Keratinocyte (primary cell): ENCODE measurements at regions not wholly inside any gene's neighbourhood (a gene's known extent, or its start where the extent isn't known, plus 50 kb on each side); places are given as distances from the start of the nearest gene placed in this dataset.

Experiments
- DNase-seq: peaks from one replicate; pipeline ENCODE4 v3.0.0-alpha.2; 2011; ENCODE audit warnings: low read depth, missing footprints, low spot score
- FAIRE-seq: peaks from 2 replicates; lab custom pipeline; 2011; peaks lifted over from hg19 to GRCh38; lab: Jason Lieb, UNC
- H2AFZ ChIP-seq: 2 replicates; pipeline ENCODE4 v1.6.0; 2012; ENCODE audit warnings: low read length, control low read depth, inconsistent platforms; ENCODE audit not compliant: control insufficient read depth
- H3K27ac ChIP-seq: 2 replicates; pipeline ENCODE4 v1.5.1; 2011; ENCODE audit warnings: low read length; ENCODE audit not compliant: control insufficient read depth, insufficient read depth
- H3K27me3 ChIP-seq: 3 replicates; pipeline ENCODE4 v1.6.0; 2011; ENCODE audit warnings: low read length; ENCODE audit not compliant: control insufficient read depth, insufficient read depth; ENCODE audit errors: extremely low read depth
- H3K36me3 ChIP-seq, 2 experiments: 2 replicates in 1 of 2; 3 replicates in 1 of 2; pipeline ENCODE4 v1.5.1; 2011; ENCODE audit warnings: low read length in 2 of 2, mild to moderate bottlenecking in 1 of 2; ENCODE audit not compliant: control insufficient read depth in 2 of 2, insufficient read depth in 2 of 2; ENCODE audit errors: extremely low read depth in 1 of 2
- H3K4me1 ChIP-seq: 3 replicates; pipeline ENCODE4 v1.5.1; 2011; ENCODE audit warnings: low read length; ENCODE audit not compliant: control insufficient read depth, insufficient read depth; ENCODE audit errors: extremely low read depth
- H3K4me2 ChIP-seq: 3 replicates; pipeline ENCODE4 v1.6.0; 2011; ENCODE audit warnings: low read depth, low read length; ENCODE audit not compliant: control insufficient read depth, insufficient read depth; ENCODE audit errors: extremely low read depth
- H3K4me3 ChIP-seq, 3 experiments: fragments of 200-600 bp in 1 of 3; sonication (generic) in 1 of 3; 2 replicates in 2 of 3; 3 replicates in 1 of 3; pipeline ENCODE4 v1.5.1; 2011 to 2016; ENCODE audit warnings: low read length in 3 of 3, mild to moderate bottlenecking in 3 of 3, control low read depth in 2 of 3, inconsistent platforms in 1 of 3, low read depth in 1 of 3, mixed read lengths in 1 of 3, mixed run types in 1 of 3, moderate library complexity in 1 of 3; ENCODE audit not compliant: control insufficient read depth in 2 of 3, insufficient read depth in 2 of 3; ENCODE audit errors: extremely low read depth in 1 of 3
- H3K79me2 ChIP-seq: 2 replicates; pipeline ENCODE4 v1.6.0; 2012; ENCODE audit warnings: low read length; ENCODE audit not compliant: control insufficient read depth, insufficient read depth
- H3K9ac ChIP-seq: 3 replicates; pipeline ENCODE4 v1.6.0; 2011; ENCODE audit warnings: low read length; ENCODE audit not compliant: control insufficient read depth, insufficient read depth; ENCODE audit errors: extremely low read depth
- H3K9me1 ChIP-seq: 3 replicates; pipeline ENCODE4 v1.6.0; 2011; ENCODE audit warnings: low read length; ENCODE audit not compliant: control insufficient read depth, insufficient read depth; ENCODE audit errors: extremely low read depth
- H3K9me3 ChIP-seq: 2 replicates; pipeline ENCODE4 v1.5.1; 2012; ENCODE audit warnings: low read depth, low read length; ENCODE audit not compliant: control insufficient read depth
- H4K20me1 ChIP-seq: 3 replicates; pipeline ENCODE4 v1.6.0; 2011; ENCODE audit warnings: low read length; ENCODE audit not compliant: control insufficient read depth, insufficient read depth; ENCODE audit errors: extremely low read depth
- CTCF ChIP-seq, 3 experiments: IDR thresholded peaks in 1 of 3; conservative IDR thresholded peaks in 1 of 3; optimal IDR thresholded peaks in 1 of 3; 2 replicates in 2 of 3; 3 replicates in 1 of 3; pipeline versions ENCODE3 to v1.5.1; 2011; ENCODE audit warnings: low read length in 3 of 3, mild to moderate bottlenecking in 3 of 3, moderate library complexity in 2 of 3, control low read depth in 1 of 3, inconsistent platforms in 1 of 3; ENCODE audit not compliant: insufficient read depth in 2 of 3; ENCODE audit errors: extremely low read depth in 1 of 3
- EZH2 ChIP-seq: IDR thresholded peaks from one replicate; pipeline ENCODE4 v1.6.1; 2012; ENCODE audit warnings: inconsistent platforms, mild to moderate bottlenecking, low read length, moderate library complexity
- dilution Hi-C: fragments of 300-500 bp; cut with MboI; formaldehyde crosslinking; loops from one replicate; pipeline ENCODE4 v1.7.0; 2020; ENCODE audit warnings: low sequenced_read_pairs; ENCODE audit not compliant: extremely low pct_ligation_motif_present

DNA sequence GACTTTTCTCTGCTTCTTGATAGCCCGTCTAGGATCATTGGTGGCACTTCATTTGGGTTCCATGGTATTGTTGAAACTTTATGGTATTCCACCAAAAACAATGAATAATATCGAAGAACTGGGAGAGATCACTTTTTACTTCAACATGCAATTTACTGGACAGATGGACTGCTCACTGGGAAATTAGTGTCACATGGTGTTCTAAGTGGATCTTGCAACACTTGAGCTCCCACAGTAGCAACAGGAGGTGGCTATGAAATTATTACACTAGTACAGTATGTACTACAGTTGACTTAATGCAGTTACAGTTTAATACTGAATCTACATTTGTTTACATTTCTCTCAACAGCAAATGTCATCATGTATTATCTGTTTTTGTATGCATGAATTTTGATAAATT, 997.3 kb downstream of the REEP3 start:
- no peaks in the 10 kb centered on the region for H3K9me1 ChIP-seq
- no peak overlapping the region for H3K27ac ChIP-seq
- H3K4me3 ChIP-seq = no peak overlapping the region
- no peak for TF ChIP-seq CTCF (optimal IDR thresholded peaks at IDR 0.05 in 1 of 3, IDR thresholded peaks at IDR 0.05 in 1 of 3, conservative IDR thresholded peaks at IDR 0.05 in 1 of 3; ENCODE audit: extremely low read depth in 1 of 3, insufficient read depth in 2 of 3, low read length in 3 of 3)
- TF ChIP-seq EZH2 = no peak
- H2AFZ ChIP-seq = no peak overlapping the region
- no peak overlapping the region for H3K4me2 ChIP-seq
- no peaks in the 10 kb centered on the region for H3K9me3 ChIP-seq
- DNase-seq (no peak), FAIRE-seq (no peak)
- H4K20me1 ChIP-seq = no peaks in the 10 kb centered on the region
- H3K9ac ChIP-seq = no peak overlapping the region
- no peaks in the 10 kb centered on the region for H3K27me3 ChIP-seq
- no peaks in the 10 kb centered on the region for H3K4me1 ChIP-seq
- no peaks in the 10 kb centered on the region for H3K79me2 ChIP-seq
- dilution Hi-C loops = no loop called here
- H3K36me3 ChIP-seq = no peaks in the 10 kb centered on the region

- H3K4me2 ChIP-seq = no peak overlapping the region
- no peak overlapping the region for H3K4me3 ChIP-seq
- DNase-seq (no peak), FAIRE-seq (no peak)
- H4K20me1 ChIP-seq = no peaks in the 10 kb centered on the region
- TF ChIP-seq CTCF (optimal IDR thresholded peaks at IDR 0.05 in 1 of 3, IDR thresholded peaks at IDR 0.05 in 1 of 3, conservative IDR thresholded peaks at IDR 0.05 in 1 of 3; ENCODE audit: extremely low read depth in 1 of 3, insufficient read depth in 2 of 3, low read length in 3 of 3) = no peak
- TF ChIP-seq EZH2 = no peak
- H3K79me2 ChIP-seq = no peaks in the 10 kb centered on the region
- no peaks in the 10 kb centered on the region for H3K4me1 ChIP-seq
- H3K27ac ChIP-seq = no peak overlapping the region
- H3K9ac ChIP-seq = no peak overlapping the region
- no peaks in the 10 kb centered on the region for H3K36me3 ChIP-seq
- no peaks in the 10 kb centered on the region for H3K27me3 ChIP-seq
- H3K9me3 ChIP-seq = no peaks in the 10 kb centered on the region
- H2AFZ ChIP-seq = no peak overlapping the region
- no peaks in the 10 kb centered on the region for H3K9me1 ChIP-seq
- dilution Hi-C loops = no loop called here
These were observed 998.2 kb downstream of the REEP3 start for GRCh38 chr10:64519427-64519826.
